Activated naive CD8-positive, alpha-beta T cell treated with anti-CD3 and anti-CD28 coated beads, Interleukin-2, amount 10 ng/mL, durations not matched to agents 7 days and 5 days (primary cell): ENCODE measurements at regions not wholly inside any gene's neighbourhood (a gene's known extent, or its start where the extent isn't known, plus 50 kb on each side); places are given as distances from the start of the nearest gene placed in this dataset.

Experiments
- ATAC-seq: fragments of 150-1000 bp; cut with Tn5 transposase; one replicate; pipeline ENCODE4 v1.10.0; 2021; ENCODE audit warnings: low read depth, moderate library complexity
- POLR2A ChIA-PET: fragments of 350-600 bp; sonication (Branson Sonifier 250); formaldehyde crosslinking; loops from one replicate; lab custom pipeline; 2021; ENCODE audit warnings: antibody characterized with exemption; lab: Charles Lee
- DNase-seq: peaks from one replicate; pipeline ENCODE4 v3.0.0; 2021
- H3K27ac Mint-ChIP-seq: one replicate; pipeline ENCODE4 v1.8.0; 2022; ENCODE audit warnings: mild to moderate bottlenecking, mixed read lengths
- H3K27me3 Mint-ChIP-seq: one replicate; pipeline ENCODE4 v1.8.0; 2022; ENCODE audit warnings: mild to moderate bottlenecking, moderate library complexity, mixed read lengths
- H3K36me3 Mint-ChIP-seq: one replicate; pipeline ENCODE4 v1.8.0; 2021; ENCODE audit warnings: mild to moderate bottlenecking, mixed read lengths
- H3K4me1 Mint-ChIP-seq: one replicate; pipeline ENCODE4 v1.8.0; 2021; ENCODE audit warnings: mixed read lengths
- H3K4me3 Mint-ChIP-seq: one replicate; pipeline ENCODE4 v1.8.0; 2022; ENCODE audit warnings: mild to moderate bottlenecking, moderate library complexity, mixed read lengths
- H3K9me3 Mint-ChIP-seq: one replicate; pipeline ENCODE4 v1.8.0; 2021; ENCODE audit warnings: mixed read lengths

GRCh38 chr12:76639646-76640045 is 80.1 kb upstream of the OSBPL8 start:
- Mint-ChIP-seq H3K9me3 (no peaks in the 10 kb centered on the region), H3K27ac (no peak overlapping the region), H3K27me3 (no peaks in the 10 kb centered on the region), H3K4me1 (peaks cover 15% of the 10 kb centered on the region), H3K4me3 (no peak overlapping the region), H3K36me3 (no peaks in the 10 kb centered on the region)
- no peak for DNase-seq
- ATAC-seq, result no peak
- POLR2A ChIA-PET, result no interaction called here

- peaks cover 13% of the 10 kb centered on the region for H3K4me1 Mint-ChIP-seq
- H3K36me3 Mint-ChIP-seq, result no peaks in the 10 kb centered on the region
- POLR2A ChIA-PET, result no interaction called here
- no peaks in the 10 kb centered on the region for H3K27me3 Mint-ChIP-seq
- H3K4me3 Mint-ChIP-seq, result no peak overlapping the region
- H3K27ac Mint-ChIP-seq, result no peak overlapping the region
- ATAC-seq, result no peak
- DNase-seq, result no peak
- no peaks in the 10 kb centered on the region for H3K9me3 Mint-ChIP-seq
Observed at GRCh38 chr12:76641073-76641472, 81.5 kb upstream of the OSBPL8 start.

- POLR2A ChIA-PET, result no interaction called here
- Mint-ChIP-seq H3K4me1 (peaks cover 8% of the 10 kb centered on the region), H3K27ac (no peak overlapping the region), H3K4me3 (no peak overlapping the region), H3K27me3 (no peaks in the 10 kb centered on the region), H3K9me3 (no peaks in the 10 kb centered on the region), H3K36me3 (no peaks in the 10 kb centered on the region)
- ATAC-seq (no peak), DNase-seq (no peak)
Observed at GRCh38 chr12:76641961-76642360, 82.4 kb upstream of the OSBPL8 start.

DNA sequence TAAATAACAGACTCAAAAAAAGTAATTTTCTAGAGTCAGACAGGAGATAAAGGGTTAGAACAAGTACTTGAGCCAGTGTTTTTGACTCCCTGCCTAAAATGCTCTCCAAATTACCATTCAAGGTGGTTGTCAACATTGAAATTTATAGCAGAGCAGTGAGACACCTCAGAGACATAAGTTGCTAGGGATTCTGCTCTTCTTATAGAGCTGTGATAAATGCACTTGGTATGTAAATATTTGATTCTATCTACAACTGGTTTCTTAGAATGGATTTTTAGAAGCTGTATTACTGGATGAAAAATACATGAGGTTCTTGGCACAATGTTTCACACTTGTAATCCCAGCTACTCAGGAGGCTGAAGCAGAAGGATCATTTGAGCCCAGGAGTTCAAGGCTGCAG is 83.9 kb upstream of the OSBPL8 start:
- no peak overlapping the region for H3K27ac Mint-ChIP-seq
- no peak for DNase-seq
- peaks cover 3% of the 10 kb centered on the region for H3K27me3 Mint-ChIP-seq
- H3K4me1 Mint-ChIP-seq, result peaks cover 6% of the 10 kb centered on the region
- POLR2A ChIA-PET, result no interaction called here
- H3K4me3 Mint-ChIP-seq, result no peak overlapping the region
- no peaks in the 10 kb centered on the region for H3K36me3 Mint-ChIP-seq
- no peaks in the 10 kb centered on the region for H3K9me3 Mint-ChIP-seq
- no peak for ATAC-seq

DNA sequence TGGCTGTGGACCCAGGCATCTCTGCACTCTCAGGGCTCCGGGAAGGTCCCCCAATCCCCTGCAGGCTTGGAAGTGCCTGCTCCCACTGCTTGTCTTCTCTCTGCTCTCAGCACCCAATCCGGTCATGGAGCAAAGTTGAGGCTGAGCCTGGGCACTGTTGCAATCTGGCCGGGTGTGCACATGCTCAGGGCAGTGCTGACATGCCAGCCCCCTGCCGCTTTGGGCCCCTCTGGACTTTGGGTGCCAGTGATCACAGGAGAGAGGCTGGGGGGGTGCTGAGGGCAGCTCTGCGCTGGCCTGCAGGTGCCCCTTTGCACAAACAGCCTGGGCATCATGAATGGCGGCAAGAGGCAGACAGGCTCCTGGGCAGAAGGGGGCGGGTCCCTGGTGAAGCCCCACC is 85.4 kb upstream of the OSBPL8 start:
- H3K9me3 Mint-ChIP-seq, result no peaks in the 10 kb centered on the region
- no peak overlapping the region for H3K27ac Mint-ChIP-seq
- H3K36me3 Mint-ChIP-seq, result no peaks in the 10 kb centered on the region
- DNase-seq (no peak), ATAC-seq (no peak)
- POLR2A ChIA-PET, result no interaction called here
- peaks cover 4% of the 10 kb centered on the region for H3K4me1 Mint-ChIP-seq
- peaks cover 9% of the 10 kb centered on the region for H3K27me3 Mint-ChIP-seq
- no peak overlapping the region for H3K4me3 Mint-ChIP-seq

GRCh38 chr12:76645934-76646333 is 86.4 kb upstream of the OSBPL8 start:
- DNase-seq (no peak), ATAC-seq (no peak)
- POLR2A ChIA-PET, result no interaction called here
- H3K9me3 Mint-ChIP-seq, result no peaks in the 10 kb centered on the region
- no peaks in the 10 kb centered on the region for H3K36me3 Mint-ChIP-seq
- peaks cover 9% of the 10 kb centered on the region for H3K27me3 Mint-ChIP-seq
- H3K4me1 Mint-ChIP-seq, result peaks cover 4% of the 10 kb centered on the region
- H3K27ac Mint-ChIP-seq, result no peak overlapping the region
- no peak overlapping the region for H3K4me3 Mint-ChIP-seq

DNA sequence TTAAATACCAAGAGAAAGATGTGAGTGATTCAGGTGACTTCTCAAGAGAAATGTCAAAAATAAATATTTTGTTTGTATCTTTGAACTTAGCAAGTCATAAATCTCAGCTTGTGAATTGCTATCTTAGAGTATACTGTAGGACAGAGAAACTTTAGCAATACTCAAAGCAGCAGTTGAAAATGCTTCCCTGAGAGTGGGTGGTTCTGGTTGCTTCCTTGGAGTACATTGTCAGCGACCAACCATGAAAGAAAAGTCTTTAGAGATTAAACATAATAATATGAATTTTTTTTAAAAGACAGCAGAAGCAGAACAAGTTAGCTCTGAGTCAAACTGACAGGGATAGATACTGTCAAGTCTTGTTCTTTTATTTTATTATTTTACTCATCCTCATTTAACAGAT is 86.8 kb upstream of the OSBPL8 start:
- ATAC-seq, result no peak
- Mint-ChIP-seq H3K4me3 (no peak overlapping the region), H3K9me3 (no peaks in the 10 kb centered on the region), H3K36me3 (no peaks in the 10 kb centered on the region), H3K4me1 (peaks cover 4% of the 10 kb centered on the region), H3K27me3 (peaks cover 10% of the 10 kb centered on the region), H3K27ac (no peak overlapping the region)
- POLR2A ChIA-PET, result no interaction called here
- DNase-seq, result no peak

- no peaks in the 10 kb centered on the region for H3K36me3 Mint-ChIP-seq
- no peak for ATAC-seq
- no peaks in the 10 kb centered on the region for H3K9me3 Mint-ChIP-seq
- H3K4me1 Mint-ChIP-seq, result peaks cover 1% of the 10 kb centered on the region
- H3K27ac Mint-ChIP-seq, result no peak overlapping the region
- no peak overlapping the region for H3K4me3 Mint-ChIP-seq
- POLR2A ChIA-PET, result interaction anchor here (0.6 kb wide), 1 partner anchor 13 kb away, joined by 4 read pairs; no protein-coding TSS in a partner anchor
- no peak for DNase-seq
- peaks cover 11% of the 10 kb centered on the region for H3K27me3 Mint-ChIP-seq
Observed at GRCh38 chr12:76649099-76649498, 89.5 kb upstream of the OSBPL8 start.

DNA sequence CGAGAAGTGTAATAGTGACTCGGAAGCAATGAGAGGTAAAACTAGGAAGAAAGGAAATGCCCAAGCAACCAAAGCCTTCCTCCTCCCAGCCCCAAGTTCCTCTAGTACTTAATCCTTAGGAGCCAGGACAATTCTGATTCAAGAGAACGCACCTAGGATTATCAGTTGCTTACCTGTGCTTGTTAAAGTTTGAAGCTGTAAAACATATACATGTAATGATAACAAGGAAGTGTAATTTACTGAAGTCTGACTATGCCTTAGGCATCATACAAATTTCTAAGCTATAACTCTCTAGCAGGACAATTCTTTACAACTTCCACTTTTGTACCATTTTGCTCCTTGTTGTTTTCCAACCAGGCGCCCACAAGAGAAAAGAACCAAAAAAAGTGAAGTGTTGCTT is 92.8 kb upstream of the OSBPL8 start:
- no peaks in the 10 kb centered on the region for H3K4me1 Mint-ChIP-seq
- peaks cover 11% of the 10 kb centered on the region for H3K27me3 Mint-ChIP-seq
- POLR2A ChIA-PET, result no interaction called here
- no peak for ATAC-seq
- no peak for DNase-seq
- H3K36me3 Mint-ChIP-seq, result no peaks in the 10 kb centered on the region
- H3K27ac Mint-ChIP-seq, result no peak overlapping the region
- peaks cover 1% of the 10 kb centered on the region for H3K9me3 Mint-ChIP-seq
- no peak overlapping the region for H3K4me3 Mint-ChIP-seq

DNA sequence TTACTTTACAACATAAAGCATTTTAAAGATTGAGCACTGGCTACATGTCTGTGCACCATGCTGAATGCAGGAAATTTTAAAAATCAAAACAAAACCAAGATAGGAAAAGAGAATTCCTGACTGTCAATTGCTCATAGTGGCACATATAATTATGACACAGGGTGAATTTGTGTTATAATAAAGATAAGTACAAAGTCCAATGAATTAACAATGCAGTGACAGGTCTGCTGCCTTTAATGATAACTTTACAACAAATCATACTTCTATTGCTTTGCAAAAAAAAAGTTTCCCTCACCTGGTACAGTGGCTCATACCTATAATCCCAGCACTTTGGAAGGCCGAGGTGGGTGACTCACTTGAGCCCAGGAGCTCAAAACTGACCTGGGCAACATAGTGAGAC is 93.8 kb upstream of the OSBPL8 start:
- DNase-seq (no peak), ATAC-seq (no peak)
- peaks cover 1% of the 10 kb centered on the region for H3K9me3 Mint-ChIP-seq
- no peaks in the 10 kb centered on the region for H3K36me3 Mint-ChIP-seq
- POLR2A ChIA-PET, result no interaction called here
- no peaks in the 10 kb centered on the region for H3K4me1 Mint-ChIP-seq
- no peak overlapping the region for H3K4me3 Mint-ChIP-seq
- H3K27me3 Mint-ChIP-seq, result peaks cover 8% of the 10 kb centered on the region
- no peak overlapping the region for H3K27ac Mint-ChIP-seq

- Mint-ChIP-seq H3K27me3 (peaks cover 4% of the 10 kb centered on the region), H3K36me3 (no peaks in the 10 kb centered on the region), H3K4me1 (peaks cover 4% of the 10 kb centered on the region), H3K4me3 (no peak overlapping the region), H3K9me3 (peaks cover 1% of the 10 kb centered on the region), H3K27ac (no peak overlapping the region)
- ATAC-seq (no peak), DNase-seq (no peak)
- POLR2A ChIA-PET, result no interaction called here
Observed at GRCh38 chr12:76664731-76665130, 99.2 kb upstream of the ZDHHC17 start.

DNA sequence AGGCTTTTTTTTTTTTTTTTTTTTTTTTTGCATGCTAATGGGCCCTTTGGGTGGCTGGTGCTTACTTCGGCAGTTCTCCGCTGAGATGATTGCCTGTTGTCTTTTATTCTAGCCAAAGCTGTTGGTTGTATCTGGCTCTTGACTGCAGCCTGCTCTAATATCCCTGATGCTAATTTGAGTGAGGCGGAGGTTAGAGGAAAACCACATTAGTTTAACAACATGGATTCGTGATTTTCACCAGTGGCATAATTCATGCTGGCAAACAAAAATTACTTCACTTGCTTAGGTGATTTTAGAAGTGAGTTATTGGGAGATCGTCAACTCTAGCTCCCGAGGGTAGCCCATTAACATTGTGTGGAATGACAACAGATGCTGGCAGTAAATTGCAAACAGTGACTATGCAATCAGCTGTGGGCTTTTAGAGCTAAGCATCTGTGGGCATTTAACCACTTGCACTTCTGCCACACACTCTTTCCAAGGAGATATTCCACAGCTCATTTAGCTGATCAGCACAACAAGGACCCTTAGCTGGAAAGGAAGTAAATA is 97.6 kb upstream of the ZDHHC17 start:
- H3K4me1 Mint-ChIP-seq, result peaks cover 4% of the 10 kb centered on the region
- ATAC-seq (no peak), DNase-seq (no peak)
- H3K27ac Mint-ChIP-seq, result no peak overlapping the region
- H3K9me3 Mint-ChIP-seq, result peaks cover 1% of the 10 kb centered on the region
- no peak overlapping the region for H3K4me3 Mint-ChIP-seq
- no peaks in the 10 kb centered on the region for H3K36me3 Mint-ChIP-seq
- peaks cover 4% of the 10 kb centered on the region for H3K27me3 Mint-ChIP-seq
- POLR2A ChIA-PET, result no interaction called here

- Mint-ChIP-seq H3K9me3 (peaks cover 3% of the 10 kb centered on the region), H3K4me1 (peaks cover 4% of the 10 kb centered on the region), H3K36me3 (no peaks in the 10 kb centered on the region), H3K4me3 (no peak overlapping the region), H3K27me3 (peaks cover 6% of the 10 kb centered on the region), H3K27ac (no peak overlapping the region)
- DNase-seq (no peak), ATAC-seq (no peak)
- POLR2A ChIA-PET, result no interaction called here
Observed at GRCh38 chr12:76669981-76670380, 93.9 kb upstream of the ZDHHC17 start.

DNA sequence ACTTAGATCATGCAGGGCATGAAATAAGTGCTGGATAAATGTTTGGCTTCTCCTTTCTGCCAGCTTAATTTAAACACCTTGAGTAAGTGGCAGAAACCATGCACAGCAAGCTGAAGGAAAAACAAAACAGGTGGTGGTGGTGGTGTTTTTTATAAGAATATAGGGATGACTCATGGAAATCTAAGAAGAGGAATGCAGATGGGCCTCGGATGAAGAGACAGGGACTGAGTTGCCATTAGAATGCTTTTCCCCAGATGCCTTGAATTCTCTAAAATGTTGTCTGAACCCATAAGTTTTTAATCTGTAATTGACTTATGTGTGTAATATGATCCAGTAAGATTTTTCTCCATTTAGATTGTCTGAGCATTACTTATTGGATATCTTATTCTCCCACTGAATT is 93.1 kb upstream of the ZDHHC17 start:
- no peak for ATAC-seq
- peaks cover 6% of the 10 kb centered on the region for H3K27me3 Mint-ChIP-seq
- no peak for DNase-seq
- H3K27ac Mint-ChIP-seq, result no peak overlapping the region
- H3K4me1 Mint-ChIP-seq, result peaks cover 3% of the 10 kb centered on the region
- POLR2A ChIA-PET, result no interaction called here
- no peaks in the 10 kb centered on the region for H3K36me3 Mint-ChIP-seq
- H3K9me3 Mint-ChIP-seq, result peaks cover 3% of the 10 kb centered on the region
- H3K4me3 Mint-ChIP-seq, result no peak overlapping the region
